SJSA1 (cell line): ENCODE measurements at regions not wholly inside any gene's neighbourhood (a gene's known extent, or its start where the extent isn't known, plus 50 kb on each side); places are given as distances from the start of the nearest gene placed in this dataset.

ENCODE experiments used
- DNase-seq, 2 experiments: peaks; one replicate each; pipeline ENCODE4 v3.0.0-alpha.2; 2015 to 2020; ENCODE audit warnings: low spot score in 2 of 2, low read depth in 1 of 2
- H3K27ac ChIP-seq: fragments of 250-450 bp; sonication (Bioruptor Pico); 2 replicates; pipeline ENCODE4 v1.5.1; 2020; ENCODE audit warnings: mild to moderate bottlenecking, moderate library complexity
- H3K27me3 ChIP-seq: fragments of 250-450 bp; sonication (Bioruptor Pico); replicated peaks from 2 replicates; pipeline ENCODE4 v1.5.1; 2020; ENCODE audit warnings: mild to moderate bottlenecking, moderate library complexity
- H3K36me3 ChIP-seq: fragments of 250-450 bp; sonication (Bioruptor Pico); 2 replicates; pipeline ENCODE4 v1.5.1; 2020; ENCODE audit warnings: mild to moderate bottlenecking
- H3K4me1 ChIP-seq: fragments of 250-450 bp; sonication (Bioruptor Pico); replicated peaks from 2 replicates; pipeline ENCODE4 v1.6.1; 2021; ENCODE audit warnings: mild to moderate bottlenecking
- H3K4me3 ChIP-seq: fragments of 250-450 bp; sonication (Bioruptor Pico); 2 replicates; pipeline ENCODE4 v1.5.1; 2020; ENCODE audit warnings: mild to moderate bottlenecking
- H3K9me3 ChIP-seq: fragments of 250-450 bp; sonication (Bioruptor Pico); replicated peaks from 2 replicates; pipeline ENCODE4 v1.5.1; 2020; ENCODE audit warnings: mild to moderate bottlenecking

DNA sequence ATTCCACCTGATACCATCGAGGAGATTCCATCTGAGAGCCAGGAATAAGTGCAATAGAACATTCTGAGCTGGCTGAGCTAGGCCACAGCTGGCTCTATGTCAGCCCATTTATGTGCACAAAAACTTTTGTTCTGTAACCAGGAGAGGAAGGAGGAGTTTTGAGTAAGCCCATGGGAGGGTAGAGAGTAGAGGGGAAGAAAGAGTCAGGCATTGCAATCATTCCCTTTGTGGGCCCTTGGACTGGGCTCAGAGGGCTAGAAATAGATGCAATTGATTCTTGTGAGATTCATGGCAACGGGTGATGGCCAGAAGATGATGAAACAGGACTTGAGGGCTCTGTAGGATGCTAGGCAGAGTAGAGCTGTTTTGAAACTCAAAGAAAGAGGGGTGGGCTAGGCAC, 104.6 kb upstream of the KIF5B start:
- H3K27ac ChIP-seq, result no peak overlapping the region
- H3K9me3 ChIP-seq, result no peaks in the 10 kb centered on the region

DNA sequence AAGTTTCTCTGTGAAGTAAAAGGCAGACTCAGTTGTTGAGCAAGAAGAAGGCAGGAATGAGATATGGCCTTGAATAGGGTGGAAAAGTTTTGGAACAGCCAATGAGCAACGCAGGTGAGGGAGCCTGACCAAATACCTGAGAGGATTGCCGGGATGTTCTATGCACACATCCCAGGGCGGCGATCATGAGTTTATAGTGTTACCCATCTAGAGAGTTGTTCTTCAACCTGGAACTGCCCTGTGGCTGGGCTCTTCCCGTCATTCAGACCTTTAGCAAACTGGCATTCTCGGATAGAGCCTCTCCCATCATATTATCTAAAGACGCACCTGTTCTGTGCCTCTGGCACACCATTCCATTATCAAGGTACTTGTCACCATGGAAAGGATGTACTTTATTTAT, 103.0 kb upstream of the KIF5B start:
- Histone ChIP-seq H3K9me3 (no peaks in the 10 kb centered on the region; the same call in 1 of the 2 replicates), H3K36me3 (no peaks in the 10 kb centered on the region), H3K27me3 (no peaks in the 10 kb centered on the region), H3K4me1 (peaks cover 13% of the 10 kb centered on the region), H3K4me3 (no peak overlapping the region), H3K27ac (no peak overlapping the region)
- DNase-seq, result no peak

More for the DNA sequence above, 104.6 kb upstream of the KIF5B start:
- Histone ChIP-seq H3K36me3 (no peaks in the 10 kb centered on the region), H3K27me3 (no peaks in the 10 kb centered on the region), H3K4me1 (no peaks in the 10 kb centered on the region), H3K4me3 (no peak overlapping the region)
- no peak for DNase-seq

DNA sequence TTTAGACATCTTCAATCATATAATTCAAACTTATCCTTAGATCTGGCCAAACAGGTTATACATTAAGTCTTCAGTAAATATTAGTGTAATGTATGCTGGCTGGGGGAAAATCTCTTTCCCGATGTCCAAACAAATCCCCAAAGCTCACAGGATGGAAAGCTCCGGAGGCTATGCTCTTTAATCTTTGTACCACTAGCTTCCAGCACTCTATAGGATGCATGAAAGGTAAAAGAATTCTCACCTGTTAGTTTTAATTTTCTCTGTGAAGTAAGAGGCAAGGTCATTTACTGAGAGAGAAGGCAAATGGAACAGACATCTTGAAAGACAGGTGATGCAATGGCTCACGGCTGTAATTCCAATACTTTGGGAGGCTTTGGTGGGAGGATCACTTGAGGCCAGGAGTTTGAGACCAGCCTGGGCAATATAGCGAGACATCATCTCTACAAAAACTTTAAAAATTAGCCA, 99.8 kb upstream of the KIF5B start:
- H3K4me3 ChIP-seq, result no peak overlapping the region
- no peaks in the 10 kb centered on the region for H3K36me3 ChIP-seq
- no peaks in the 10 kb centered on the region for H3K27me3 ChIP-seq
- no peak overlapping the region for H3K27ac ChIP-seq
- DNase-seq, result no peak
- peaks cover 4% of the 10 kb centered on the region; the same call in 1 of the 2 replicates for H3K9me3 ChIP-seq
- H3K4me1 ChIP-seq, result peaks cover 13% of the 10 kb centered on the region

DNA sequence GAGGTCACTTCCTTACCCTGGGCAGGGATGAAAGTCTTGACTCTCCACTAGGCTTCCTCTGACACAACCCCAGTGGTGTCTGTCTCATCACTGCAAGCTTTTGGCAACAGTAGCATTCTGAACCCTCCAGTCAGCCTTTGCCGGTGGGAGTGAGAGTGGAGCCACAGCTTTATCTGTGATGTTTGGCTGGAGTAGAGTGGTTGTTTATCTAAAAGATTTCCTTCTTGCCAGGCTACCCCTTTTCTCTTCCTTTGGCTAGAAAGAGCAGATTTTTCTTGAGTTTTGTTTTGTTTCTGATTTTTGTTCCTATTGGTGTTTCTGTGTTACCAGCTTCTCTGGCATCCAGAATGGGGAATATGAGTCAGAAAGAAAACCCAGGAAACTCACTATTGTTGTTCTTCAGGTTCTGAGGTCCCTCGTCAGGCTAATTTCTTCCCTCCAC, 98.9 kb upstream of the KIF5B start:
- H3K27me3 ChIP-seq, result no peaks in the 10 kb centered on the region
- peak overlapping the region; percentile 22; the same call in 1 of the 2 replicates for H3K27ac ChIP-seq
- no peak overlapping the region for H3K4me3 ChIP-seq
- H3K9me3 ChIP-seq, result peaks cover 4% of the 10 kb centered on the region; the same call in 1 of the 2 replicates
- peak in 1 of 2 experiments; percentile 45 for DNase-seq
- peaks cover 13% of the 10 kb centered on the region for H3K4me1 ChIP-seq
- H3K36me3 ChIP-seq, result no peaks in the 10 kb centered on the region

DNA sequence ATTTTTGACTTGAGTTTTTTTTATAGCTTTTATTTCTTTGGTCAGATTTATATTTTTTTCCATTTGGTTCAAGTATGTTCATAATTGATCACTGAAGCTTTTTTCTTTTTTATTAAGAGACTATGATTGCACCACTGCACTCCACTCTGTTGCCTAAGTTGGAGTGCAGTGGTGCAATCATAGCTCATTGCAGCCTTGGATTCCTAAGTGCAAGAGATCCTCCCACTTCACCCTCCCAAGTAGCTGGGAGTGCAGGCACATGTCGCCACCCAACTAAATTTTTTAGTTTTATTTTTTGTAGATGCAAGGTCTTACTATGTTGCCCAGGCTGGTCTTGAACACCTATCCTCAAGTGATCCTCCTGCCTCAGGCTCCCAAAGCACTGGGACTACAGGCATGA, 97.7 kb upstream of the KIF5B start:
- Histone ChIP-seq H3K4me3 (no peak overlapping the region), H3K4me1 (peaks cover 22% of the 10 kb centered on the region), H3K27me3 (no peaks in the 10 kb centered on the region), H3K9me3 (peaks cover 4% of the 10 kb centered on the region; the same call in 1 of the 2 replicates), H3K27ac (no peak overlapping the region), H3K36me3 (no peaks in the 10 kb centered on the region)
- no peak for DNase-seq

DNA sequence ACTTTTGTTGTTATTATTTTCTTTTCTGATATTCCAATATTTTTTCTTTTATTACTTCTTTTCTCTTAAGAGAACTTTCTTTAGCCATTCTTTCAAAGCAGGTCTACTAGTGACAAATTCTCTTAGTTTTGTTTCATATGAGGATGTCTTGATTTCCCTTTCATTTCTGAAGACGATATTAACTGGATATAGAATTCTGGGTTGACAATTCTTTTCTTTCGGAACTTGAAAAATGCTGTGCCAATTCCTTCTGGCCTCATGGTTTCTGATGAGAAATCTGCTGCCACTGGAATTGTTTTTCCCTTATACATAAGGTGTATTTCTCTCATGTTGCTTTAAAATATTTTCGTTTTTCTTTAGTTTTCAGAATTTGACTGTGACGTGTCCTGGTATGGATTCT, 97.0 kb upstream of the KIF5B start:
- Histone ChIP-seq H3K27me3 (no peaks in the 10 kb centered on the region), H3K4me3 (no peak overlapping the region), H3K27ac (no peak overlapping the region), H3K36me3 (no peaks in the 10 kb centered on the region), H3K9me3 (peaks cover 4% of the 10 kb centered on the region; the same call in 1 of the 2 replicates), H3K4me1 (peaks cover 23% of the 10 kb centered on the region)
- no peak for DNase-seq

DNA sequence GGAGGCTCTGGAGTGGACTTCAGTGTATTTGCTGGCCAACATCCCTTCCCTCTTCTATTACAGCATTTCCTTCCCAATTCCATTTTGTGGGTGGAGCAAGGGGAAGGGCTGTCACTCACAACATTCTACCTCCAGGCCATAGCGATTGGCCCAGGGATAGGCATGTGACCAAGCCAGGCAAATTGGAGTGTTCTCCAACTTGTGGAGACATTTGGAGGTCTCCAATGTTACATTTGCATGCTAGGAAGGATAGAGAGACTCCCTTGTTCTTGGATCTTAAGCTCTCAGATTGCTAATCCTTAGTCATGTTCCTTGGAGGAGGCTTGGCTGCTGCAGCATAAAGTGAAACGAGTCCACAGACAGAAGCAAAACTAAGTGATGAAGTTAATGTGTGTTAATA, 95.6 kb upstream of the KIF5B start:
- H3K27me3 ChIP-seq, result no peaks in the 10 kb centered on the region
- H3K27ac ChIP-seq, result no peak overlapping the region
- H3K9me3 ChIP-seq, result peaks cover 4% of the 10 kb centered on the region; the same call in 1 of the 2 replicates
- no peaks in the 10 kb centered on the region for H3K36me3 ChIP-seq
- peaks cover 23% of the 10 kb centered on the region for H3K4me1 ChIP-seq
- DNase-seq, result no peak
- H3K4me3 ChIP-seq, result no peak overlapping the region

DNA sequence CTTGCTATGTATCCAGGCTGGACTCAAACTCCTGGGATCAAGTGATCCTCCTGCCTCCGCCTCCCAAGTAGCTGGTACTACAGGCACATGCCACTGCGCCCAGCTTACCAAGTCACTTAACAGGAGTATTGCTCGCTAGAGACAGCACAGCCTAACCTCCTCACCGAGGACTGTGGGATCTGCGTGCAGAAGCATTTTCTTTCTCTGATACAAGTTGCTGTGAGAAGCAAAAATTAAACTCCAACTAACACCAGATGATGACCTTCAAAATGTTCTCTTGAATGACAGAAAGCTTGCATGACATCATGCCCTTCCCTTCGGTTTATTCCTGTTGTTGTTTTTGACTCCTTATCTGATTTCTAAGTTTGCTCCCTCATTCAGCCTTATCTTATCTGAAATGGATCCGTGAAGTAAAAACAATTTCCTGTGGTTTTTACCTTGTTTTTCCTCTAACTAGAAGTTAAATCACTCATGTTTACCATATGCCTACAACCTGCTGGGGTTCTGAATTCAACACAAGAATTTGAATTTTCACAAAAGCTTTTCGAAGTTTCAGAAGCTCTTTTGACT, 94.4 kb upstream of the KIF5B start:
- peaks cover 22% of the 10 kb centered on the region for H3K4me1 ChIP-seq
- no peak overlapping the region for H3K27ac ChIP-seq
- H3K36me3 ChIP-seq, result no peaks in the 10 kb centered on the region
- no peaks in the 10 kb centered on the region for H3K27me3 ChIP-seq
- no peak overlapping the region for H3K4me3 ChIP-seq
- peaks cover 4% of the 10 kb centered on the region; the same call in 1 of the 2 replicates for H3K9me3 ChIP-seq
- no peak for DNase-seq

DNA sequence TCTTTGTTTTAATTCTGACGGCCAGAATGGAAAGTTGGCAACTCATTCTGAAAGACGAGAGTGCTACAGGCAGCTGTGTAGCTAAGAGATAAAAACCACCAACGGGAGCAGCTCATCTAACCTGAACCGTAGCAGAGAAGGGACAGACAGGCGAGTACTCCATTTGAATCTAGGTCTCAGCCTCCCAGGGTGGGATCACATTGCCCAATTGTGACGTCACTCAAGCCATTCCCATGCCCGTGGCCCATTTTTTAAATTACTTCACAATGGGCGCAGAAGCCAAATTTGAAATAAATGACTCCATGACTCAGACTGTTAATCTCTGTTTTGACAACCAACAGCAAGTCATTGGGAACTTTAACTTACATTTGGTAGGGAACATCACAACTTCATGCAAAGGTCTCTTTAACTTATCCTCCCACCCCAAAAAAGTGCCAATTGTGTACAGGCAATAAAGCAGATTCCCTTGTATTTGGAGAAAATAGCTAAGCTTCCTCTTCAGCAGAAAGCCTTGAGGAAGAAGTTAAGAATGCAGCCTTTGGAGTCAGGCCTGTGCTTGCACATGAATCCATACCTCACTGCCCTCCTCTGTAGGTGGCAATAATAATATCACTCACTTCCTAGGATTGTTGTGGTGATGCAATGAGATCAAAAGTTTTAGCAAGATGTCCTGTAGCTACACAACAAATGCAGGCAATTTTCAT, 93.2 kb upstream of the KIF5B start:
- DNase-seq, result peak in 1 of 2 experiments; percentile 32
- Histone ChIP-seq H3K27ac (peak overlapping the region; percentile 61), H3K4me3 (no peak overlapping the region), H3K27me3 (no peaks in the 10 kb centered on the region), H3K4me1 (peaks cover 10% of the 10 kb centered on the region), H3K9me3 (peaks cover 4% of the 10 kb centered on the region; the same call in 1 of the 2 replicates), H3K36me3 (no peaks in the 10 kb centered on the region)

DNA sequence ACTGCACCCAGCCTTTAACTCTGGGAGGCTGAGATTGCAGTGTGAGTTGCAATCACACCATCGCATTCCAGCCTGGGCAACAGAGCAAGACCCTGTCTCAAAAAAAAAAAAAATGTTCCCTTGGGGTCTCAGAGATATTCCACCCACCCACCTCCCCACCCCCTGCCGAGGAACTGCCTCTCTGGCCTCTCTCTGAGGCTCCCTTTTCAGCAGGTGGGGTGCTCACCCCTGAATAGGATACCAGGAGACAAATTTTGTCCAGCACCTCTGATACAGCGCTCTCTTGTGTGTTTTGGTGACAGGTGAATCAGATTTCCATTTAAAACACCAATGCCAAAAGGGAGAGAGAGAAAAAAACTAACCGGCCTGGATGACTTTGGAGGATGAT, 92.6 kb upstream of the KIF5B start:
- no peak overlapping the region for H3K4me3 ChIP-seq
- DNase-seq, result no peak
- no peaks in the 10 kb centered on the region for H3K36me3 ChIP-seq
- H3K27ac ChIP-seq, result peak overlapping the region; percentile 61
- peaks cover 4% of the 10 kb centered on the region; the same call in 1 of the 2 replicates for H3K9me3 ChIP-seq
- H3K4me1 ChIP-seq, result peaks cover 10% of the 10 kb centered on the region
- no peaks in the 10 kb centered on the region for H3K27me3 ChIP-seq

DNA sequence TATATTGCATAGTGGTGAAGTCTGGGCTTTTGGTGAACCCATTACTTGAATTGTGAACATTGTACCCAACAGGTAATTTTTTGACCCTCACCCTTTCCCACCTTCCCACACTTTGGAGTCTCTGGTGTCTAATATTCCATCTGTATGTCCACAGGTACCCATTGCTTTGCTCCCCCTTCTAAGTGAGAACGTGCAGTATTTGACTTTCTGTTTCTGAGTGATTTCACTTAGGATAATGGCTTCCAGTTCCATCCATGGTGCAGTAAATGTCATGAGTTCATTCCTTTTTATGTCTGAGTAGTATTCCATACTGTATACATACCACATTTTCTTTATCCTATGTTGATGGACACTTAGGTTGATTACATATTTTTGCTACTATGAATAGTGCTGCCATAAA, 91.5 kb upstream of the KIF5B start:
- no peak for DNase-seq
- no peaks in the 10 kb centered on the region for H3K36me3 ChIP-seq
- no peak overlapping the region for H3K27ac ChIP-seq
- no peaks in the 10 kb centered on the region for H3K27me3 ChIP-seq
- no peaks in the 10 kb centered on the region for H3K9me3 ChIP-seq
- peaks cover 10% of the 10 kb centered on the region for H3K4me1 ChIP-seq
- H3K4me3 ChIP-seq, result no peak overlapping the region

DNA sequence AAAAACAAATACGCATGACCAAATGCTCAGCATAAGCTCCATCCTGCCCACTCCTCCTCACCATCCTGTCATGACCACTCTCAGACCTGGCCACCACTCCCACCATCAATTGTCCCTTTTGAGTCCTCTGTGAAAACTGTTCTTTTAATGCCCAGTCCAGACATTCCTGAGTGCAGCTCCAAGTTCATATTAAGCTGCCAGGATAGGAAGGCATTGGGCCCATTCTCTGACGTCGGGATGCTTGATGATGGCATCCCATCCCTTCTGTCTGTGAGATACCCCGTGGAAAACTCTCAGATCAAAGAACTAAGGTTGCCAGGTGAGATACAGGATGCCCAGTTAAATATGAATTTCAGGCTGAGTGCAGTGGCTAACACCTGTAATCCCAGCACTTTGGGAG, 89.9 kb upstream of the KIF5B start:
- Histone ChIP-seq H3K27me3 (no peaks in the 10 kb centered on the region), H3K4me1 (peaks cover 10% of the 10 kb centered on the region), H3K4me3 (no peak overlapping the region), H3K36me3 (no peaks in the 10 kb centered on the region), H3K27ac (no peak overlapping the region), H3K9me3 (no peaks in the 10 kb centered on the region)
- no peak for DNase-seq

DNA sequence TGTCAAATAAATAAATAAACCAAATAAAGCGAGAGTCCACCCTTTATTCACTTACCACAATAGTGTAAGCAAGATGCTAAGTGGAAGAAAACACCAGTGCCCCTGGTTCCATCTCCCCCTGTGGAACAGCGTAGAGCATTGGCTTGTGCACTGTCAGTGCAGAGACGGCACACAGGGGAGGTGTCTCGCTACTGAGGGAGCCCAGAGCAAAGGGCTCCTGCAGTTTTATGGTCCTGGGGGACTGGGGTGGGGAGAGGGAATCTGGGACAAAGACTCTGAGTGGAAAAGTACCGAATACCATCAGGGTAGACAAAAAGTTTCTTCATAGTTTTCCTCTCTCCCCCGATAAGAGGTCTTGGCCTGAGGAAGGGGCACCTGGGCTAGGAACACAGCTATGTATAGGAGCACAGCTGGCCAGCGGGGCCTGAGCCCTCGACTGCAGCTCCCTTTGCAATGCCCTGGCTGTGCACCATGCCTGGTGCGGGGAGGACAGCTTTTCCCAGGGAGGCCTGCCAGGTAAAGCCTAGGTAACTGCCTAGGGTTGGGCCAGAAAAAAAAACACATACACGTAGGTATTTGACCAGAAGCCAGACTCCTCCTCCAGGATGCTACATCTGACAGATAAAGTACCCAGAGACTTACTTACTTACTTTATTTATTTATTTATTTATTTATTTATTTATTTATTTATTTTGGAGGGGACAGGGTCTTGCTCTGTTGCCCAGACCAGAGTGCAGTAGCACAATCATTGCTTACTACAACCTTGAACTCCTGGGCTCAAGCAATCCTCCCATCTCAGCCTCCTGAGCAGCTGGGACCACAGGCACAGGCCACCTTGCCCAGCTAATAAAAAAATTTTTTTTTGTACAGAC, 88.8 kb upstream of the KIF5B start:
- peaks cover 10% of the 10 kb centered on the region for H3K4me1 ChIP-seq
- H3K4me3 ChIP-seq, result no peak overlapping the region
- no peaks in the 10 kb centered on the region for H3K36me3 ChIP-seq
- DNase-seq, result no peak
- no peaks in the 10 kb centered on the region for H3K9me3 ChIP-seq
- H3K27ac ChIP-seq, result no peak overlapping the region
- H3K27me3 ChIP-seq, result no peaks in the 10 kb centered on the region
